SK-N-DZ (cell line): ENCODE measurements at regions not wholly inside any gene's neighbourhood (a gene's known extent, or its start where the extent isn't known, plus 50 kb on each side); places are given as distances from the start of the nearest gene placed in this dataset.
"Not testable (repeated sequence)": the region's sequence is repeated elsewhere in the genome, so short reads cannot be mapped to it uniquely, and the experiment has no call there.

Source experiments
- DNase-seq: peaks from one replicate; pipeline ENCODE4 v3.0.0-alpha.2; 2015; ENCODE audit warnings: low spot score

DNA sequence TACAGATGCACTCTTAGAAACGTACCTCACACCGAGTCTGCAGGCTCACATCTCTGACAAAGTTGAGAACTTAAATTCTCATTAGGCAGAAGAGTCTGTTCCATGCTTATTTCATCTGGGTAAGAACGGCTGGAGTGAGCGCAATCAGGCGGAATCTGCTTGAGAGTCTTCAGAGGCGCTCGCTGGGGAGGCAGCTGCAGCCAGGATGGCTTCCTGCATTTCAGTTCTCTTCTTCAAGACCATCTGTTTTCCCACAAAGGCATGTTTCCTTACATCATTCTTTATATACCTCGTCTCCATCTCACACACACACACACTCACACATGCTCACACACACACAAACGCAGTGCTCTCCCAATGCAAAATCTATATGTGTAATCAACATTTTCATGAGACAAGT is 497.1 kb downstream of the AJAP1 start:
- no peak for DNase-seq

DNA sequence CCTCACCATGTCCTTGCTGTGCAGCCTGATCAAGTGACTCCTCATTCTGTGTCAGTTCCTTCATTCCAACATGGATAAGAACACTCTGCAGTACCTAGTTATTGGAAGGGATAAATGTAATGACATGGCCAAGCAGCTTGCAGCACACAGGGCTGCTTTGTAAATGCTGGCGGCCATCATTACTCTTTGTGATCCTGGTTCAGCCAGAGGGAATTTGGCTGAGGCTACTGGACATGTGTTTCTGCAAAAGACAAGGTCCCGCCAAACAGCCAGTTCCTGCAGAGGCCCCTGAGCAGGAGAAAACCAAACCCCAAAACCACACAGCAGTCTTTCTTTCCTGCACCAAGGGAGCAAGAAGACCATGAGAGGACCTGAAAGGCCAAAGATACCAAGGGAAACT is 495.8 kb downstream of the AJAP1 start:
- DNase-seq: no peak

DNA sequence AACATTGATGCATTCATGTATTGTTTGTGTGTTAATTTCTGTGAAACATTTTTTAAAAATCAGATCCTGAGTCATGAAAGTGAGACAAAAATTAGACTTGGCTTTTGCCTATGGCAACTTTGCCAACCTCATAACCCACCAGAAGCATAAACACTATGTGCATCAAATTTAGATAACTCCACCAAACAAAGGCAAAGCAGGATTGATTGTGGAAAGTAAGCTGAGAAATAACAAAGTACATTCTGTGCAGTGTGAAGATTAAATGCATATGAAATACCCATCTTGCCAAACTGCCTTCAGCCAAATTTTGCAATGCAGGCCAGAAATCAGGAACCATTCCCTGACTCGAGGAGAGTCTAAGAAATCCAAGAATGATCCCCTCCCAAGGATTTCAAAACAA is 493.4 kb downstream of the AJAP1 start:
- DNase-seq: no peak

DNA sequence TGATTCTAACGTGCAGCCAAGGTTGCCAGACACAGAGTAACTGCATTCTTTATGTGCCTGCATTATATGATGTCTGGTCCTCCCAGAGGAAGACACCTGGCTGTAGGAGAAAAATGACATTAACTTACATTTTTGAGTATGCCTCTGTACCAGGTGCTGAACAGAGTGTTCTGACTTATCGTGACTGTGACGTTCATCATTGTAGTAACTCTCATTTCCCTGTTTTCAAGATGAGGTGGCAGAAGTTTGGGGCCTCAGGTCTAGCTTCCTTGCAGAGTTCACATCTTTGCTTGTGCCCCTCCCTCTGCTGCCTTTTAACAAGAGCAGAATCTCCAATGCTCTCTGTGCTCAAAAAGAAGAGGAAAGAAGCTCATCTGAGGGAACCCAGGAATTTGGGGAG is 488.0 kb downstream of the AJAP1 start:
- no peak for DNase-seq

DNA sequence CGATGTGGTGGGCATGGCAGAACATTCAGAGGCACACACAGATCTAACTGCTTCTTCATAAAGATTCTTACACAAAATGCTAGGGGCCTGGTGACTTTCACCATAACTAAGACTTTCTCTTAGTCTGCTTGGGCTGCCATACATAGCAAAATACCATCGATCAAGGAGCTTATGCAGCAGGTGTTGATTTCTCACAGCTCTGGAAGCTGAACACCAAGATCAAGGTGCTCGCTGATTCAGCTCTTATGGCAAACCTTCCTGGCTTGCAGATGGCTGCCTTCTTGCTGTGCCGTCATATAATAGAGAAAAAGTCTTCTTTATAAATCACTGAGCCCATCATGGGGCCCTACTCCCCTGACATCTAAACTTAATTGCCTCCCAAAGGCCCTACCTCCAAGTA is 487.3 kb downstream of the AJAP1 start:
- DNase-seq: no peak

DNA sequence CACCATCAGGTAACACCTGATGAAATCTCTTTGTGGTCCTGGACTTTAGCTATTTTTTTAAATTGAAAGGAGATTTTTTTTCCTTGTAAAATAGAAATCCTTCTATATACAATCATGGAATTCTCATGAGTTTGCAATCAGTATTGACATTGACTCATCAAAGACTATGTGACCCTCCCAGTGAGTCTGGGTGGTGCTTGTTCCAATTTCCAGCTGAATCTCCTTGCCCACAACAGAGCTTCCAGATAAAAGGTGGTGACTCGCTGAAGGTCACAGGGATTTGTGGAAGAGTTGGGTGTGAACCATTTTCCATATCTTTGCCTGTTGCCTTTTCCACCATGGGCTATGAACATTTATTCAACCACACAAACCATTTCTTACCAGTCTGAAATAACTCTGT is 486.6 kb downstream of the AJAP1 start:
- no peak for DNase-seq

DNA sequence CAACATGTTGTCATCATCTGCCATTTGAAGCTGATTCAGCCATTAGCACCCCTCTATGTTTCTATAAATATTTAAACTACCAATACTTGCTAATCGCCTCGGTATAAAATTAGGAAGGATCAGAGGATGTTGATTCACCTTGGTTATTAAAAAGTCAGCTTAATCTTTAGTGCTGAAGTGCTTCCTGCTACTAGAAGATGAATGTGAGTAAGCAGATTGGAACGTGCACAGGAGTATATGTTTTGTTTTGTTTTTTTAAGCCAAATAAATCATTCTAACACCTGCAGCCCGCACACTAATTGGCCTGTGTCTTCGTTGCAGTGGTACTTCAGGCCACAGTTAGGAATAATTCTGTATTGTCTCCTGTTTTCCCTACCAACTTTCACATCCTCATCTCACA is 485.7 kb downstream of the AJAP1 start:
- no peak for DNase-seq

DNA sequence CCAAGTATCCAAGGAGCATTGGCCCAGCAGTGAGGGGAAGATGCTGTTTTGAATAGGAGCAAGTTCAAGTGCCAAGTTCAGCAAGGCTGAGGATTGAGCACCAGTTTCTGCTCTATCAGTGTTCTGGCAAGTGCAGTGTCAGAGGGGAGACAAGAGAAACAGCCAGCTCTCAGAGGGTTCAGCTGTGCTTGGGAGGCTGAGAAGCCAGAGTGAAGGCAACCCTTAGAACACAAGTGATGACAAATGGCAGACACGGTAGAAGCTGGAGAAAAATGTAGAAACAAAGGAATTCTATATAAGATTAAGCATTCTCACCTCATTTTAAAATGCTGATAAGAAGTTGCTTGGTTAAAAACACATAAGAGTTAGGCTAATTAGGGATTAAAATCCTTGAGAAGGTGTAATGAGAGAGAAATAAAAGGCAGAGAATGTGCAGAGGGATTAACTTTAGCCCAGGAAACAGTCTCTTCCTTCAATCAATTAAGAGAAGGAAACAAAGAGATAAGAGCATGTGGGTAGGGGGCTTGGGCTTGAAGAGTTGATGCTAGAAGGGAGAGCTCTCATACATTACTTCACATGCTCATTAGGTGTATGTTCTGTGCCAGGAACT is 475.4 kb downstream of the AJAP1 start:
- no peak for DNase-seq

DNA sequence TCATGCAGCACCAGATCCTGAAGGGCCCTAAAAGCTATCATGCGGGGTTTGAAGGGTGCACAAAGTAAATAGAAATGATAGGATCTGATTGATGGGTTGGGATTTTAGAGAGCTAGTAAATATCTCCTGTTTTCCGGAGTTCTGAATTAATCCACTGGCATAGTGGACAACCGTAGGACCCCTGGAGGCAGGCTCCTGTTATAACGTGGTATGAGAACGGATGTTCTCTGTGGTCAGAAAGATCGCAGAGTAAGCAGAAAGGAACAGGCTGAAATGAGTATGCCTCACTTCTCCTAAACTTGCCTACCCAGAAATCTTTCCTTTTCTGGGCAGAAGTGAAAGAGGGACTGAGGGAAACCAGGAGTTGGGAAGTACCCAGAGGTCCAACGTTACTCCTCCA is 470.8 kb downstream of the AJAP1 start:
- no peak for DNase-seq

DNA sequence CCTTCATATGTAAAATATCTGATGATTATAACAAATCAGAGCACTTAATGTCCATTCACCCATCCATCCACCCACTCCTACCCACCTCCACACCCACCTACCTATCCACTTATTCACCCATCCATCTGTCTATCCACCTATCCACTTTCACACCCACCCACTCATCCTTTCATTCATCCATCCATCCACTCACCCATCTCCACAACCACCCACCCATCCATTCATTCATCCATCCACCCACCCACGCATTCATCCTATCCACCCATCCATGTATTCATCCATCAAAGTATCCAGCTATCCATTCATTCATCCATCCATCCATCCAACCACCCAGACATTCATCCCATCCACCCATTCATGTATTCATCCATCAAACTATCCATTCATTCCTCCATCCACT is 466.1 kb downstream of the AJAP1 start:
- no peak for DNase-seq

DNA sequence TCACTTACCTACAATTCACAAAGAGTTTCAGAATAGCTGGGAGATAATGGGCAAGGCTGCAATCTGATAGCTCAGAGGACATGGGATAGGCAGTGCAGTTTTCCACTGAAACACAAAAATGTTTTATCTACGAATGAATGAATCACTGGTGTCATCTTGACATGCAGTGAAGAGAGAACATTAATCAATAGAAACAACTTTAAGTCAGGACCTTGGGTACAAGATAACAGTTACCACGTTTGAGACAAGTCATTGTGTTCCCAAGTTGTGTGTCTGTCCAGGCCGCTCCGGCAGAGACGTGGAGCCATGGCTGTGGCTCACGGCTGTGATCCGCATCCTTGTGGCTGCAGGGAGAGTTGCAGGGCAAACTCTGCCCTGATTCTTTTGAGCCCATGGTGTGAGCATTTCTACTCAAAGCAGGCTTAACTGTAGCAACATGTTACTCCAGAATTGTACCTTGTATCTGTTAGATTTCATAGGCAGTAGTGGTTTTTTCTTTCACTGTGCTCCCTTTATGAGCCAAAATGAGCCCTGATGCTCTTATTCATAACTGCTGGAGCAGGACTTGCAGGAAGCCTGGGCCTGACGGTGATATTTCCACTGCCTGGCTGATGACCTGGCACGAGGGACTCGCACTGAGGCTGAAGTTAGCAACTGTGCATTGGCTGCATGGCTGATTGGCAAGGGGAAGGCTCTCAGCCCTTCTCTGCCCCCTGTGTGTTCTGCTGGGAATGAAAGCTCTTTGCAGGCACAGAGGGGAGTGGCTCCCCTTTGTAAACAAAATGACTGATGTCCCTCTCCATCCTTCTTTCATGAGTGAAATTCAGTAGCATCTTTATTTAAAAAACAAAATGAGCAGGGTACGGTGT is 465.2 kb downstream of the AJAP1 start:
- DNase-seq: no peak

DNA sequence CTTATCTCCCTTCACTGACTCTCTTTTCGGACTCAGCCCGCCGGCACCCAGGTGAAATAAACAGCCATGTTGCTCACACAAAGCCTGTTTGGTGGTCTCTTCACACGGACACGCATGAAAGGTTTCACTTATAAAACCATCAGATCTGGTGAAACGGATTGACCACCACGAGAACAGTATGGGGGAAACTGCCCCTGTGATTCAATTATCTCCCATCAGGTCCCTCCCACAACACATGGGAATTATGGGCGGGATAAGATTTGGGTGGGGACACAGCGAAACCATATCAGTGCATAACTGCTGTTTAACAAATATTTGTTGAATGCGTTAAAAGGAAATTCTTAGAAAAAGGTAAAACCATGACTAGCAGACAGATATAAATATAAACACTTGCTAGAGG is 464.4 kb downstream of the AJAP1 start:
- DNase-seq: not testable (repeated sequence)

DNA sequence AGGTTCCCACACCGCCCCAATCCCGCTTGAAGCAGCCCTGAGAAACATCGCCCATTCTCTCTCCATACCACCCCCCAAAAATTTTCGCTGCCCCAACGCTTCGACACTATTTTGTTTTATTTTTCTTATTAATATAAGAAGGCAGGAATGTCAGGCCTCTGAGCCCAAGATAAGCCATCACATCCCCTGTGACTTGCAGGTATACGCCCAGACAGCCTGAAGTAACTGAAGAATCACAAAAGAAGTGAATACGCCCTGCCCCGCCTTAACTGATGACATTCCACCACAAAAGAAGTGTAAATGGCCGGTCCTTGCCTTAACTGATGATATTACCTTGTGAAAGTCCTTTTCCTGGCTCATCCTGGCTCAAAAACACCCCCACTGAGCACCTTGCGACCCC is 463.9 kb downstream of the AJAP1 start:
- not testable (repeated sequence) for DNase-seq

DNA sequence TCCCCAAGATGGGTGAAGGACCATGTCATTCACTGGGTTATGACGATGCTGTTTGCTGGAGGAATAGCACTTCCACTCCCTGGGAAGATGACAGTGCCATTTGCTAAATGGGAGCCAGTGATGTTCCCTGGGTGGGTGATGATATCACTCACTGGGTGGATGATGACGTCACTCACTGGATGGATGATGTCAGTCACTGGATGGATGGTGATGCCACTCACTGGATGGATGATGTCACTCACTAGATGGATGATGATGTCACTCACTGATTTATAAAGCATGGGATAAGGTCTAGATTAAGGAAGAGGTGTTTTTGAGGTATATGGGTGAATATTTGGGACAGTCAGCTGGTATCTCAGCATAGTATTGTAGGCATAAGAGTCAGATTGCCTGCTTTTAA is 457.2 kb downstream of the AJAP1 start:
- DNase-seq: no peak

DNA sequence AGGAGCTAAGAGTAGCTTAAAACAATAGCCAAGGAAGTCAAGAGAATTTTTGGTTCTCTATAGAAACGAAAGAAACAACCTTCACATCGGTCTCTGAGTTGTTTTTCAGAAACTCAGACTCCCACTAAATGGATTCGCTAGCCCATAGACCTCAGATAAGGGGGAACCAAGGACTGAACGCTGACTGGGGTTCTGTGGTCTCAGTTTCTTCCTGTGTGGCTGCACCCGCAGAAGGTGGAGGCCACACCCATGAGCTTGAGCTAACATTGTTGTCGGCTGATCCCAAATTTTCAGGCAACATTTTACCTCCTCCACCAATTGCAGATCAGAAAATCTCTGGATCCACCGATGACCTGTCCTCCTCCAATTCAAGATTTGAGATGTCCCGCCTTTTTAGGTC is 456.1 kb downstream of the AJAP1 start:
- DNase-seq: no peak

DNA sequence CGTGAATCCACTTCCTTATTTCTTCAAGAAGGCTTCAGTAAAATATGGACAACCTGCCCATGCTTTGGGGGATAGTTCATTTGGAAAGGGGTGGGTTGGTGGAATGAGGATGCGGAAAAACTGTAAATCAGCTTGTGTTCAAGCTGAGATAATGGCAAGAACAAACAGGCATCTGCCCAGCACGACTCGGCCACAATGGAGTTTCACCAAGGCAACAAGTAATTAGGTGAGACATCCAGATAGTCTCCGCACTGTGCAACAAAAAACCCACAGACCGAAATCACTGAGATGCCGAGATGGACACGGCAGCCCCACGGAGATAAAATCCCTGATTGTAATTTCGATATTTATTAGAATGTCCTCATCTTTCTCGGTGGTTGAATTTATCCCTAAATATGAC is 455.2 kb downstream of the AJAP1 start:
- DNase-seq: no peak

DNA sequence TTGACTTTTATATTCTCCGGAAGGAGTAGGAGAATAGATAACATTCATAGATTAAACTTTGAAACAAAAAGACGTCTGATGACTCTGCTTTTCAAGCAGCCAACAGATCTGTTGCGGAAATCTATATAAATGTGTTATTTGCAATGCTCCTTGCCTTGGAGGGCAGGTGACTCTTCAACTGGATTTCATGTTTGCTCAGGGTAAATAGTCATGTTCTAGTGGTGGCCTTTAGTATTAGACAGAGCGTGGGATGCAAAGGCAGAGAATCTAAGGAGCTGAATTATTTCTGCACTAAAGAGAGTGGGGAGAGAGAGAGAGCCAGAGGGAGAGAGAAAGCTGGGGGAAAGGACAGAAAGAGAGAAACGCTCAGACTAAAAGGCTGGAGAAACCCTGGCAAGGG is 454.3 kb downstream of the AJAP1 start:
- no peak for DNase-seq

DNA sequence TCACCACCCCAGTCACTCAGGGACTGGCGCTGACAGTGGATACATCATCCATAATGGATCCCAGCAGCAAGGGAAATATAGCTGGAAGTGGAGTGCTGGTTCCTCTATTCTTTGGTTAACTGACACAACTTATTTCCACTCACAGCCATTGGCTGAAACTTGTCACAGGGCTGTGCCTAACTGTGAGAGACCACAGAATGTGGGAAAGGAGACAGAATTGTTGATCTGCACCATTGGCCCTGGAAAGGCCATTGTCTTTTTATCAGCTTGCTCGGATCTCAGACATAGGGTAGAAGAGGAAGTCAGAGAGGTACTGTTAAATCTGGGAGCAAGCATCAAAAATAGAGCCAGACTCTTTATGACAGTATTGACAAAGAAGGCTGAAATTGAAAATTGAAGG is 451.3 kb downstream of the AJAP1 start:
- no peak for DNase-seq

DNA sequence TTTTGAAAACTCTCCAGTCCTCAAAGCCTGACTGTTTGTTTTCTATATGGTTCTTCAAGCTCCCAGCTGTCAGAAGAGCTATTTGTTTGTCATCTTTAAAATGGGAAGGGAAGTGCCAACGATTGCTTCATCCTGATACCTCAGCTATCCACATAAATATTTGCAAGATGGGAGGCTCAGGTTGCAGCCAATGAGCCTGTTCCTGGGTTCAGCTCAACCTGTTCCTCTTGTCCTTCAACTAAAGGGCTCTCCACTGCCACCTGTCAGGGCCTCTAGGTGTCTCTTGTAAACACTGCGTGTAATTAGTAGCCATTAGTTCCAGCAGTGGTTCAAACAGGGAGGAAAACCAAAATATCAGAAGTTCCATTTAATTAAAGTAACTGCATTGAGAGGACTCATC is 445.1 kb downstream of the AJAP1 start:
- no peak for DNase-seq

DNA sequence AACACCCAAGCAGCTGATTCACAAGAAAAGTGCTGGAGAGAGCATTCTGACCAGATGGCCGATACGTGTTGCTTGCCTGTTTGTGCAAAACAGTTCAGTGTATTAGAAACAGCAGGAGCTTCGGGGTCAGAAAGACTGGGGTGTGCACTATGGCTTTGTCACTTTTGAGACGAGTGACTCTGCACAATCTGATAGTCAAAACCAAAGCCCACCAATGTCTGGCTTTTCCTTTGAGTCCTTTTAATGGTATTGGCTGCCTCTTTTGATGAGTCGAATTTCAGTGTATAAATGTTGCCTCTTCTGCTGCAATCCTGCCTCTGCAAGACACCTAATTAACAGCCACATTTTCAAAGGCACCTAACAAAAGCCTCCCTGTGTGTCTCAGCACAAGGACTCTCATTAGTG is 444.6 kb downstream of the AJAP1 start:
- DNase-seq: no peak

DNA sequence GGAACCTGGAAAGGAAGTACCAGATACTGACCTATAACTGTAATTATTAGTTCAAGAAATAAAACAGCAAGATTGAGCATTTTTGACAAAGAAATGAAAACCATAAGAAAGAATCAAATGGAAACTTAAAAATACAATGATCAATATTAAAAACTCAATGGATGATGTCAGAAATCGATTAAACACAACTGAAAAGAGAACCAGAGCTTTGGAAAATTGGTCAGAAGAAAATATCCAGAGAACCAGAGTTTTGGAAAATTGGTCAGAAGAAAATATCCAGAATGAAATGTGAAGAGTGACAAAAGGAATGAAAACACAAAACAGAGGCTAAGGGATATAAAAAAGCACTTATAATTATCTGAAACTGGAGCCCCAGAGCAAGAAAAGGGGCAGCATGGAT is 438.6 kb downstream of the AJAP1 start:
- DNase-seq: no peak

DNA sequence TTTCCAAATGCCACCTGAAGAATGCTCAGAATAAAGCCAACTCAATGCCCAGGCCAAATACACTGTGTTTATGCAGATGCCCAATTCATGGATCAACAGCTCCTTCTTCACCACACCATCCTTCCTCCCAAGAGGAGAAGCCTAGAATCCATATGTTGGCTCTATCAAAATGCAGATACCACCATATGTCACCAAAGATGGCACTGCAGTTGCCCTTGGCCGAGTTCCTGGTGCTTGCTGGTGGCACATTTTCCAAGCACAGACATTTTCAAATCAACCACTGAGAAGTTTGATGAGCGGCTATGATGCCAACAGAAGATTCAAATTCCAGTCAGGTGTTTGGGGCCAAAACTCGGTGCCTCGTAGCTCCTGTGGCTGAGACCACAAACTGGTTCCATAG is 430.3 kb downstream of the AJAP1 start:
- no peak for DNase-seq

DNA sequence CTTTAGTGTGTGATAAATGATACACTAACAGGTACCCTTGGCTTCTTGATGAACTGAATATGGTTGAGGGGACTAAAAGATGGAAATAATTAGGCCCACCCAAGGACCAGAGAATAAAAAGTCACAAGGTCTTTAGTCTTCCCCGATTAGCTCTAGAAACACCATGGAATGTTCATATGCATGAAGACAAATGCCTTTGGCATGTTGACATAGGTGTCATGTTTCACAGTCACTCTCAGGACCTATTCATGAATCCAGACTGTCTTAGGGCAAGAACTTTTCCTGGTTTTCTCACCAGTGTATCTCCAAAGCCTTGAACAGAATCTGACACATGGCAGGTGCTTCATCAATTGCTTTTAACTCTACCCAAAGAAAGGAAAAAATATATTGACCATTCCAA is 412.8 kb downstream of the AJAP1 start:
- DNase-seq: no peak

DNA sequence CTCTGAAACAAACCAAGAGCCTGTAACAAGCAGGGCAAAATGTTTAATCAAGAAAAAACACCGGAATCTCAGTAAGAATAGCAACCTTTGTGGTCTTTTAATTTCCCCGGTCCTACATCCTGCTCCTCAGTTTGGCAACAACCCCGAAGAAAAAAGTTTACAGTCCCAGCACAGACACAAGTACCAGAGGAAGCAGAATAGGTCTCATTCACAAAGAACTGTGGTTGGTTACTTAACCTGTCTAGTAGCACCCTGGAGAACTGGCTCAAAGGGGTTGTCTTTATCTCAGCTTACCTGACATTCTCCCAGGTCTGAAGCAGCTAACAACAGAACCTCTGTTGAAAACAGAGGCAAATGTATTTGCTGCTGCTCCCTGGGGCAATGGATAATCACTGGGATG is 399.3 kb downstream of the AJAP1 start:
- DNase-seq: no peak
